DMS53 (cell line): ENCODE measurements at regions not wholly inside any gene's neighbourhood (a gene's known extent, or its start where the extent isn't known, plus 50 kb on each side); places are given as distances from the start of the nearest gene placed in this dataset.
"Not testable (repeated sequence)": the region's sequence is repeated elsewhere in the genome, so short reads cannot be mapped to it uniquely, and the experiment has no call there.

Source experiments
- DNase-seq: peaks from one replicate; lab custom pipeline; 2025; lab: John Stamatoyannopoulos, UW

DNA sequence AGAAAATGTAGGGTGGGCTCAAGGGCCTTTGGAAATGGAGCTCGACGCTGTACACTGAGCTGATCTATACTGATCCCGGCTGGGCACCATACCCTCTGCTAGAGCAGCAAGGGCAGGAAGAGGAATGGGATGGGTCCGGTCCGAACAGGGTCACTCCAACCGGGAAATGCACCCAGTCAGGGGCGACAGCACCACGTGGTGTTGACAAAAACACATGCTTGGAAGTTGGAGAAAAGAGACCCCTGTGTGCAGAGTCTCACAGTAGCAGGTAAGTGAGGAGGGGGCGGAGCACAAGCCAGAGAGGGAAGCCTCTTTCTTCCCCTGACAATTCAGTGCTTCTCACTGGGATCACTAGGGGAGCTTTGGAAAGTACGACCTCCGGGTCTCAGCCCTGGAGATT, 84.1 kb upstream of the ASB18 start:
- no peak for DNase-seq

DNA sequence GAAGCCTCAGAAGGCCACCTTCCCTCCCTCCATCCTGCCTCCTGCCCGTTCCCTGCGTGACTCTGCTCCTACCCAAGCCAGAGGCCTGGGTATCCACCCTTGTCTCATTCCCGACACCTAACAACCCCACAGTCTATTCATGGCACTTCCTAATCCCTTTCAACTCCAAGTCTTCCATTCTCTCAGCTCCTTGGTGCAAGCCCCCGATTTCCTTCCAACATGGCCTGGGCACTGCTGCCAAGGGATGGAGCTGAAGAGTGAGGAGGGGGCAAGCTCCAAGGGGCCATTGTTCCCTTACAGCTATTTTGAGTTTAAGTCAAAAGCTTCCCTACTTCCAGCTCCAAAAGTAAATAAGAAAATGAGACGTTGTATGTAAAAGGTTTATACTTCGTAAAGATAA, 84.8 kb upstream of the ASB18 start:
- DNase-seq: no peak

DNA sequence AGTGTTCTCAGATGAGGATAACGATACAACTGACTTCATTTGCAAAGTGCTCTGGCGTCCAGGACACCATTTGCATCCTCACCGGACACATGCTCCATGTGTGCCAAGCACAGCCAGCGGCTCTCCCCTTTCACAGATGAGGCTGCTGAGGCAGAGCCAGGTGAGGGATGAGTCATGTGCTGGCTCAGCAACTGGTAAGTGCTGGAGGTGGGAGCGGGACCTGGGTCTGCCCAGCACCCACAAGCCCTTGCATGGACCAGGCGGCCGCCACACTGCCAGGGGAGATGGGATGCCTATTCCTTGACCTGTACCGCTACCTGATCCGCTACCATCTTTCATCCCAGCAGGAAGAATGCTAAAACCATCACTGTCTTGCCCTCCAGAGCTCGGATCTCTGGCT, 86.2 kb upstream of the ASB18 start:
- DNase-seq: no peak

DNA sequence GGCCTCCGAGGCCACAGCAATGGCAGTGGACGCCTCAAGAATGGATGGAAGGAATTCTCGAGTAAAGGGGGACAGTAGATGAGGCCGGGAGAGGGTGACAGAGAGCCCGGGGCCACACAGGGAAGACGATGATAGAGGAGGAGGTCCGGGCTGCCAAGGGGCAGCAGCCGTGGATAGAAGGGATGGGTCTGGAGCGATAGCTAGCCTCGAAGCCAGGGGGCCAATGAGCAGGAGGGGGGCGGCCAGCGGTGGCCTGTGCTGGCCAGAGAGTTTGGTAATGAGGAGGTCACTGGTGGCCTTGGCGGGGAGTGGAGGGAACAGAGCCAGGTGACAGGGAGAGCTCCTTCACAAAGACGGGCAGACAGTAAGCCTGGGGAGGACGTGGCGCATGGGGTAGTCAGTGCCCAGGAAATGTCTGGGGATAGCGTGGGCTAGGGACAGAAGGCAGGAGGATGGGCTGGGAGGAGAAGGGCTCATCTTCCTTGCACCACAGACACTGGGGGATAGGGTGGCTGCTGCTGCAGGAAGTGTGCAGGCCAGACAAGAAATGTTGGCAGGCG, 87.8 kb upstream of the ASB18 start:
- DNase-seq: no peak

DNA sequence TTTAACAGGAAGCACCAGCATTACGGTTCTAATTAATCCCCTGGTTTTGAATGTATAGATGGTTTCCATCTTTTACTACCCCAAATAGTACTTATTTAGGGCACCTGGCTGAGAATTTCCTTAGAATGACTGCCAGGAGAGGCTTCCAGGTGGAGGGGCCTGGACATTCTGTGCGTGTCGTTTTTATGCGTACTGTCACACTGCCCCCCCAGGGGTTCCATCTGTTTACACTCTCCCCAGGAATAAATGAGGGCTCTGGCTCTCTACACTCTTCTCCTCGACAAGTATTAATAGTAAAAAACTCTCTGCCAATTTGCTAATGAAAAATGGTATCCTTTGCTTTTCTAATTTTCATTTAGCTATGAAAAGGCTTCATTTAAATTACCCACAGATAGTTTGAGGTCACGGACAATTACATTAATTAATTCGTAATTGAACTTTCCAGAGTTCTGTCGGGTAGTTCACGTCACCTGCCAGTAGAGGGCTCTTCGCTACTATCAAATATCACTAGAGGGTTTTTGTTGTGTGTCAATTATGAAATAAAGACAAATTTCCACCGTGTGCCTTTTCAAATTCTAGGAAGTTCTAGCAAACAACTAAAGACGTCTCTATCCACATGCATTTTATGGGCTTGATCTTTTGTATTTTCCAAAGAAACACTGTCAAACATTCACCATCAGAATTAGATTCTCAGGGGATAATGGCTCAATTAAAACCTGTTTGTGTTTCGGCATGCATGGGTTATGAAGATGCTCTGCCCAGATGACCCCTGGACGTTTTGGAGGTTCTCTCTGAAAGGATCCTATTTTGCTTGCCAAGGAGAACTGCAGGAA, 88.8 kb upstream of the ASB18 start:
- peak; percentile 64 for DNase-seq

DNA sequence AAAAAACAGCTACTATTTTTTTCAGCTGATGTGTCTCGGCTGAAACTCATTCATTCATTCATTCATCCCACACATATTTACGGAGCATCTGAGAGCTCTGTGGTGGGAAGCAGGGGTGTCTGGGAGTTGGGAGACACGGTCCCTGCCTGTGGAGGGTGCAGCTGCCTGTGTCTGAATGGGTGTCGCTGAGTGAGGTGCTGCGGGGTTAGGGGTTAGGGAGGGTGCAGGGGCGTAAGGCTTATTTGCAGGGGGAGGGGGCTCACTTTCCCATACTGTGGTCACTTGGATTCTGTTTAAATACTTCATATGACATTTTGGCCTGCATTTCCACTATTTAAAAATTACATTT, 89.4 kb upstream of the ASB18 start:
- no peak for DNase-seq

DNA sequence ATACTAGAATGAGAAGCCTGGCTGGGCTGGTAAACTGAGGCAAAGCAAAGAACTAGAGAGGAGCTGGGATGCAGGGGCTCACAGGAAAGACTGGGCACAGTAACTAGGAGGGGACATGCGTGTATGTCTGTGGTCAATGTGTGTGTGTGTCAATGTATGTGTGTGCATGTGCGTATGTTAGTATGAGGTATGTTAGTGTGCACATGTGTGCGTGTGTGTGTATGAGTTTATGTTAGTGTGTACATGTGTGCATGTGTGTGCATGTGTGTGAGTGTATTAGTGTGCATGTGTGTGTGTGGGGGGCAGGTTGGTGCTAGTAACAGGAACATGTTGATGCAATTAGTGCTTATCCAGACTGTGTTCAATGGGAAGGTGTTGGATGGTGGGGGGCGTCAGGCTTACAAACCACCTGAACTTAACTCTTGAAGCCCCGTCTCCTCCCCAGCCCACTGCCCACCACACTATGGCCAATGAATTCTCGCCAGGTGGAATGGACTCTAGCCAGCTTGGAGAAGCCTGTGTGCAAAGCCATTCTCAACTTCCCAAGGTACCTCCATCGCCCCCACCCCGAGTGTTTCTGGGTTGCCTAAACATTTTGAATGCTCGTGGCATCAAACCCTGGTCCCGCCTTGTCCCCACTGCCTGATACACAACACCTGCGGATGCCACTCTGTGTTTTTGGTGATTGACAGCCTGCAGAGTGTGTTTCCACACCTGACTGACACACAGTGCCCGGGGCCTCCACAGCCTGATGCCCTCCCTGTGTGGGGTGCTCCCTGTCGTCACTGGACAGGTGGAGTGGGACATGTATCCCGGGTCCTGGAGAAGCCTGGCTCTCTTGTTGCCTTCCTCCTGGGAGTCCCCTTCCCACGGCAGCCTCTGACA, 90.1 kb upstream of the ASB18 start:
- DNase-seq: no peak

DNA sequence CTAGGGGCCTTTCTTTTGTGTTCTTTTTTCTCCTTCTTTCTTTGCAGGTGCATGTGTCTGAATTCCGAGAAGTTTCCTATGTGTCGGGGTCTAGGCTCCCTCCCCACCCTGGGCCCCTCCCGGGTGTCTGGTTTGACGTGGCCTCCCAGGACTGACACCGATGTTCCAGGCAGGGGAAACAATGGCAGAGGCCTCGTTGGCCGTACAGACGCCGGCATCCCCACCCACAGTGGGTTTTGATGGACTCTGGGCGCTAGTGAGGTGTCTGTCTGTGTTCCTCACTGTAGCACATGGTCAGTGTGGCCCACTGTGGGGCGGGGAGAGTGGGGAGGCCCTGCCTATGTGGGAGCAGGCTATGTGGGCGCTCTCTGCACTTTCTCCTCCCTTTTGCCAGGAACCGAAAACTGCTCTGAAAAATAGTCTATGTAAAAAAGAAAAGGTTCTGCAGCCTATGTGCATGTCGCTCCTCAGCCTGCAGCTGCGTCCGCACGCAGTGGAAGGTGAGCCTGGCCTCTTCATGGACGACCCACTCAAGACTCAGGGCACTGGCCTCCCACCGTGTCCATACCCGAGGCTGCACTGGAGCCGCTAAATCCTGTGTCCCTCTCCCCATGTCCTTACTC, 90.9 kb upstream of the ASB18 start:
- no peak for DNase-seq

DNA sequence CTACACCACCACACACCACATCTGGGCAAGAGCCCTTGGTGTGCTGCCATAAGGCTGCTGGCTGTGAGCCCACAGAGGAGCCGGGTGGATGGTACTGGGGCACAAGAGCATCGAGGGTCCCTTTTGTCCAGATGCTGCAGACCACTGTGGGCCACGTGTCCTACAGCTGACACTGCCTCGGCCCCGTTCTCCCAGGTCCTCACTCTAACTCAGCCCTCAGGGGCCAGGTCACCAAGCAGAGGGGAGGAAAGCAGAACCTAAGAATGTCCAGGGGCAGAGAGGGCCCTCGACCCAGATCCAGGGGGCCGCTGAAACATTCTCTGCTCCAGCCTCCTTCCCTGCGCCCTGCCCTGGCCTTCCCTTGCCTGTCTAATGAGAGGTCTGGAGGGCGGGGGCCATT, 91.7 kb upstream of the ASB18 start:
- DNase-seq: no peak

DNA sequence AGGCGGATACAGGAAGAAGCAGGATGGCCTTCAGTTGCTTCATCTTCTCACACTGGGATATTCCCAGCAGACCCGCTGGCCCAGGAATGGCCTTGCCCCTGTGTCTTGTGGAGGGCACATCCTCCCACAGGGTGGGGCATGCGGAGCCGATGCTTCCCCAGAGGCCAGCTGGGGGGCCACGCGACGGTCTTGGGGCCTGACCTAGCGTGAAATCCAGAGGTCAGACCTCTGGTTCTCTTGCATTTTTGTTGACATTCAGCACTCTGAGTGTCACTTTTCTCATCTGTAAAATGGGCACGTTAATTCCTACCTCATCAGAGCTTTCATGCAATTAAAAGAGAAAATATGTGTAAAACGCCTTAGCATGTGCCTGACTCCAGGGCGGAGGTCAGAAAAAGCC, 92.1 kb upstream of the ASB18 start:
- not testable (repeated sequence) for DNase-seq

DNA sequence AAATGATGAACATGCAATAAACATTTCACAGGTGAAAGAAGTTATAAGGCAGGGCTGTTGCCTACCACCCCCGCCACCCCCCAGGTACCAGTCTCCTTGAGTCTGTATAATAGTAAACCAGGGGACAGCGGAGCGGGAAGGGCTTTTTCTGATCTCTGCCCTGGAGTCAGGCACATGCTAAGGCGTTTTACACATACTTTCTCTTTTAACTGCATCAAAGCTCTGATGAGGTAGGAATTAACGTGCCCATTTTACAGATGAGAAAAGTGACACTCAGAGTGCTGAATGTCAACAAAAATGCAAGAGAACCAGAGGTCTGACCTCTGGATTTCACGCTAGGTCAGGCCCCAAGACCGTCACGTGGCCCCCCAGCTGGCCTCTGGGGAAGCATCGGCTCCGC, 94.3 kb upstream of the ASB18 start:
- DNase-seq: not testable (repeated sequence)

DNA sequence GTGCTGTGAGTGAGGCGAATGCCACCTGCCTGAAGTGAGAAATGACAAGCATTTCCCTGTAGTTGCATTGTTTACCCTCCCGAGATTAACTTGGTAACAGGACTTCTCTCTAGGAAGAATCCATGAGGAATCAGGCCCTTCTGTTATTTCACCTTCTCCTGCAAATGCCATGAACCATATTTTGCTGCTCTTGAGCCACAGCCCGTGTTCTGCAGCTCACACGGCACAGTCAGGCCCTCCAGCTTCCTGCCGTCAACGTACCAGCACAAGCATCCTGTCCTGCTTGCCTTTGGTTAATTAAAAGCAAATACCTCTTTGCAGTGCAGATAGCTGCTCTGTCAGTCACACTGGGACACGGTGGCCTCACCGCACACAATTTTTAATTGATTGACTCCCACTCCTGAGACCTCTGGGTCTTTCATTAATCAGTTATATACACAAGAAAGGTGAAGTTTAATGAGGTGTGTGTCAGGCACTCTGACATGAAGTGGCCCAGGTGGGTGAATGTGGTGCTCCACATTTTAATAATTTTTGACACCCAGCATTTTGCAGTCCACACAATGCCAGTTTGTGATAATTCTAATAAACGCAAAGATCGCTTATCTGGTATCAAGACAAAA, 95.3 kb upstream of the ASB18 start:
- DNase-seq: peak; percentile 22

DNA sequence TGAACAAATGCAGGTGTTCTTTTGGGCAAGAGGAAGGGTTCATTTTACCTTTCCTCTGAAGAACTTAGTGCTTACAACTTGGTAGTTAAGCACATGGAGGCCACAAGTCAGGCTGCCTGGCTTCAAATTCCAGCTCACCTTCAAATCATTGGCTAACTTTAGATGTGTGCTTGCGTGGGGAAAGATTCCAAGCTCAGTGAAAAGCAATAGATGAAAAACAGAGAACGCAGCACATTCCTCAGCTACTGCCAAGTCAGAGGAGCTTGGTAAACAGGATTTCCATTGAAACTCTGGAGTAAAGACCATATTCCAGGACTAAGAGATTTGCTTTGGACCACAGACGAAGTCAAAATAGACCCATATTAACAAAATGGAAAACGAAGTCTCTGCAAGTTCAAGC, 96.3 kb upstream of the ASB18 start:
- no peak for DNase-seq

DNA sequence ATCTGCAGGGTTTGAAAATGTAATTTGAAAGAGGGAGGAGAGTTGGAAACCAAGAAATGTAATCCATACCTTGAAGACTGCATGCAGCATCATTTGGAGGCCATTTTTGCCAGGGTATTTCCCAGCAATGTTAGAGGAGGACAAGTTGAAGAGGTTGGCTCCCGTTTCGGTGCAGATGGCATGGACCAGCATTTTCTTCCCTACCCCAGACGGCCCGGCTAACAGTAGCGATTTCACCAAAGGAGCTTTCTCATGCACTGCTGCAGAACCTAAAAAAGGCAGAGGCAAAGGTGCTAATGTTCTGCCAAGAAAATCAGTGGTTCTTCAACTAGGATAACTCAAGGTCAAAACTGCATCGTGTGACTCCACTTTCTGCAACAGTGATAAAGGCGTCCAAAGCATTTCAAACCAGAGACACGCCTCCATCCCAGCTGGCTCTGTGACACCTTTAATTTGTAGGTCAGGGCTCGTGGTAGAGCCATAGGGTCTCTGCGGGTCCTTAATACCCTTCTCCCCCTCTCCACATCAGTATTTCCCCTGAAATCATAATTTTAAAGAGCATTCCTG, 99.6 kb upstream of the ASB18 start:
- no peak for DNase-seq

DNA sequence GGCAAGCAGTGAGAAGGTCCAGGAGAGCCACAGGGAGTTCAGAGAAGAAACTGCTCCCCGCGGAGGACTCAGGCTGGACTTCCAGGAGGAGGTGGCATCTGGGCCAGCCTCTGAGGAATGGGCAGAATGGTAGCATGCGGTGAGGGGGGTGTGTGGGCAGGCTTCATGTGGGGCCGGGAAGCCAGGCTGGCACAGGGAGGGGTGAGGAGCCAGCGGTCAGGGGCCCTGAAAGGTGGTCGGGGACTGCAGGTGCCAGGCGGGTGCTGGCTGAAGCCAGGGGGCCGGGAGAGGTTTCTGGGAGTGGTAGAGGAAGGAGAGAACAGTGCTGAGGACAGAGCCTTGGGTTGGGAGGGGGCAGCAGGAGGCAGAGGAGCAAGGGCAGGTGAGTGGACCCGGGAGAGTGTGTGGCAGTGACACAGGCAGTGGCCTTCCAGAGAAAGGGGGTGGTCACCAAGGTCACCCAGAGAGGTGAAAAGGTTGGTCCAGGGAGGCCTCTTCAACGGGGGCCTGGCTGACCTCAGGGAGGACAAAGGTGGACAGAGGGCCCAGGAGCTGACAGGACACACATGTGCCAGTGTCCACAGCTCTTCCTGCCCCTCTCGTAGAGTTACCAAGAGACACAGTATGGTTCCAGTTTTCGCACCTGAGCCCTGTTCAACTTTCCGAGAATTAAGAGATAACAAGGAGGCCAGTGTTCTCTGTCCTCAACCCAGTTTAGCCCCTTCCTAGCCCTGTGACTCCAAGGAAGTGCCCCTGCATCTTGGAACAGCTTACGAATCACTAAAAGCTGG, 101.2 kb upstream of the ASB18 start:
- no peak for DNase-seq

DNA sequence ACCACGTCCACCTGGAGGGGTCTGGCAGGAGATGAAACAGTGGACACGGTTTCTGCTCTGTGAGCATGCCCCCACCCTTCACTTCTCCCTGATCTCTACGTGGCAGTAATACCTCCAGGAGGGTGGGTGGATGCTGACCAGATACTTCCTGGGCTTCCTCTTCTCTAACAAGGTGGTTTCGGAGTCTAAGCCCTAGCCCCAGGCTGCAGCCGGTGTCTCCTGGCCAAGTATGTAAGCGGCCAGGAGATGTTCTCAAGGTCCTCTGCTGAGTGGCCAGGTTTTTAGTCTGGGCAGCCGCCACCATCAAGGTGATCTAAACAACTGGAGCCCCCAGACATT, 101.8 kb upstream of the ASB18 start:
- DNase-seq: no peak

DNA sequence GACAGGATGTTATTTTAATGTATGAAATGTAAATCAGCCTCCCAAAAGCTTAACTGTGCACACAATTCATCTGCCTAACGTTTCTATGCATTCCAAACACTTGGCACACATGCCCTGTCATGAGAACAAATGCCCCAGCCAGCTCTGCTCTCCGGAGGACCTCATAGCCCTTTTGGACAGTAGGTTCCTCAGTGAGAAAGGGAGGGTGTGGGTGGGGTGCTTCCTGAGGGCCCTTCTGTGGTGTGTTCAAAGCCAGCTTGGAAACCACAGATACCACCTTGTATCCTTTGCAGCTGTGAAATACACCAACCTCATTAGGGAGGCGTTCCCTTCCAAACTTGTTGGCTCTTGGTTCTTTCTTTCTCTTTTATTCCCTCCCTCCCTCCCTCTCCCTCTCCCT, 102.2 kb upstream of the ASB18 start:
- DNase-seq: no peak

DNA sequence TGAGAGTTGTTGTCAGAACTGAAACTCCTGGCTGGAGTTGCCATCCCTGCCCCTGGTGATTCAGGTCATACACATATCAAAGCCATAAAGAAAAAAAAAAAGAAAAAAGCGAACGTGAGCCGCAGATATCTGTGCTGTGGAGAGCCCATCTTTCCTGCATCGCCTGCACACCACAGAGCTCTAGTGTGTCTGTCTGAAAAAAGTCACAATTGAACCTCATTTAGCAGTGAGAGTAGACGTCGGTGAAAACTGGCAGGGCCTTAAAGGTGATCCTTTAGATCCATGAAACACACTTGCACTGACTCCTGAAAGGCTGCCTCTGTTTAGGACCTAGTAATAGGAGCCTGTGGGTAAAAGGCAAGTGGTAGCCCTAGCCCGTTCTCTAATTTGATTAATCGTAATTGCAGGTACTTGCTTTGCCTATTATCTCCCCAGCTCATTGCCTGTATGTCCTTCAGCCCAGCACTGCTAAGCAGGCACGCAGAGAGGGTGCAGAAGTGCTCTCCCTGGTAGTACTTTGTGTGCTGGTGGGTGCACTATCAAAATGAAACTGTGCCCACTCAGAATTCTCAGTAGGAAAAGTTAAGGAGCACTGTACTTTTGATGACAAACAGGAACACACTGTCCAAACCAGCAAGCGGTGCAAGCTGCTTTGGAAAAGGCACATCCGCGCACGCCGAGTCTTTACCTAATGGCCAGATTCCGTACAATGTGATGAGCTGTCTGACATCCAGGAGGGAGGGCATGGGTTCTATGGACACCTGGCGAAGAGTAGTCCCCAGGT, 103.5 kb upstream of the ASB18 start:
- DNase-seq: no peak

DNA sequence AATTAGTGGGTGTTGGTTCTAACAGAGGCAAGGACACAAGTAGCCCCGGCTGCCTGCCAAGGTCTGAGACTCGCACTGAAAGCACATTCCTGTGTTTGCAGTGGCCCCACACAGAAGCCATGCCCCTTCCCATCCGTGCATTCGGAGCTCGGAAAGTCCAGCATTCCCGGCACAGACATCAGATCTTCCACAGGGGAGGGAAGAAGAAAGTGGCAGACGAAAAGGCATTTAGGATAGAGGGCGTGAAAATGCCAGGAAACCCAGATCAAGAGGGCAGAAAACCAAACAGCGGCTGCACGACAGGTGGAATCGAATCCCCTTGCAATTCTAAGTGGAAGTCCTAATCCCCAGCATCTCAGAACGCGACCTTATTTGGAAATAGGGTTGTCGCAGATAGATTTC, 105.5 kb upstream of the ASB18 start:
- DNase-seq: peak; percentile 71

DNA sequence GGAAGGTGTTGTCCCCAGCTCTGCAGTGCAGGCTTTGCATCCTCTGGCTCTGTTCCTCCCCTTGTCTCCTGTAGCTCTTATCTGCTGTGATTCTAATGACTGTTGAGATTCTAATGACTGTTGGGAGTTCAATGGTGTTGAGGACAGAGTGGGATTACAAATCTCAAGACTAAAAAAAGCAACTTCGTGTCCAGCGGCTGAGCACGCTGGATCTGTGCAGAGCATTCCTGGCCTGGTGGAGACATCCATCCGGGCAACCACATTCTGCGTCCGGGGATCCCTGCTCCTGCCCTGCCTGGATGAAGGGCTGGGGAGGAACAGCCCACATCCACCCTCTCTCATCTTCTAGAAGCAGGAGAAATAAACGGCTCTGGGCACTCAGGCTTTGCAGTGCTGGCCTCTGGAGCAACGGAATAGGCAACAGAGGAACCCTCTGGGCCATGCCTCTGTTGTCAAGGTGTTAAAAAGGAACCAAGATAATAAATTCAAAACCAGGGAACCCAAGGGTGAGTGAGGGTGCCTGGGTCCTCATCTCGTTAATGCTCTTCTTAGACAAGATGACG, 106.7 kb upstream of the ASB18 start:
- DNase-seq: no peak
